Naive thymus-derived CD4-positive, alpha-beta T cell (primary cell): ENCODE measurements at regions not wholly inside any gene's neighbourhood (a gene's known extent, or its start where the extent isn't known, plus 50 kb on each side); places are given as distances from the start of the nearest gene placed in this dataset.

ENCODE experiments used
- ATAC-seq: fragments of 150-1000 bp; cut with Tn5 transposase; 2 replicates; pipeline ENCODE4 v1.10.0; 2021; ENCODE audit warnings: mild to moderate bottlenecking, moderate library complexity
- CTCF ChIA-PET: fragments of 350-600 bp; sonication (Branson Sonifier 250); formaldehyde crosslinking; loops from one replicate; lab custom pipeline; 2021; ENCODE audit warnings: antibody characterized with exemption; lab: Charles Lee
- POLR2A ChIA-PET: fragments of 350-600 bp; sonication (Branson Sonifier 250); formaldehyde crosslinking; loops from one replicate; lab custom pipeline; 2021; ENCODE audit warnings: antibody characterized with exemption, inconsistent platforms; lab: Charles Lee
- DNase-seq, 9 donors: peaks; one replicate each; pipeline versions ENCODE4 v3.0.0 to v3.0.0-alpha.2; 2020 to 2022; ENCODE audit warnings: mixed read lengths in 1 of 9
- H3K27ac ChIP-seq: one replicate; pipeline ENCODE4 v1.7.0; 2013; ENCODE audit warnings: mild to moderate bottlenecking, low read depth, low read length, moderate library complexity
- H3K27me3 ChIP-seq, 2 donors: one replicate each; pipeline ENCODE4 v1.7.0; 2013; ENCODE audit warnings: low read length in 2 of 2, mild to moderate bottlenecking in 2 of 2, moderate library complexity in 2 of 2; ENCODE audit not compliant: control insufficient read depth in 2 of 2, insufficient read depth in 2 of 2
- H3K36me3 ChIP-seq, 3 experiments: 1 replicate in 2 of 3; 2 replicates in 1 of 3; pipeline ENCODE4 v1.7.0; 2013; ENCODE audit warnings: low read length in 3 of 3, mild to moderate bottlenecking in 3 of 3, moderate library complexity in 1 of 3; ENCODE audit not compliant: insufficient read depth in 3 of 3, control insufficient read depth in 2 of 3
- H3K4me1 ChIP-seq, 2 donors: one replicate each; pipeline ENCODE4 v1.7.0; 2013; ENCODE audit warnings: low read length in 2 of 2, mild to moderate bottlenecking in 2 of 2, moderate library complexity in 1 of 2; ENCODE audit not compliant: control insufficient read depth in 2 of 2, insufficient read depth in 2 of 2
- H3K4me3 ChIP-seq: 2 replicates; pipeline ENCODE4 v1.7.0; 2013; ENCODE audit warnings: mild to moderate bottlenecking, low read length
- H3K9me3 ChIP-seq, 3 experiments: 1 replicate in 2 of 3; 2 replicates in 1 of 3; pipeline ENCODE4 v1.7.0; 2013; ENCODE audit warnings: low read length in 3 of 3; ENCODE audit not compliant: control insufficient read depth in 2 of 3
- H3K27ac Mint-ChIP-seq, 9 donors: one replicate each; pipeline ENCODE4 v1.8.0; 2020 to 2022; ENCODE audit warnings: mixed read lengths in 9 of 9, mild to moderate bottlenecking in 8 of 9, moderate library complexity in 5 of 9, inconsistent platforms in 2 of 9
- H3K27me3 Mint-ChIP-seq, 5 donors: one replicate each; pipeline ENCODE4 v1.8.0; 2021 to 2022; ENCODE audit warnings: mixed read lengths in 5 of 5, mild to moderate bottlenecking in 1 of 5
- H3K36me3 Mint-ChIP-seq, 5 donors: one replicate each; pipeline ENCODE4 v1.8.0; 2020 to 2022; ENCODE audit warnings: mixed read lengths in 5 of 5, mild to moderate bottlenecking in 3 of 5, inconsistent platforms in 1 of 5
- H3K4me1 Mint-ChIP-seq, 7 donors: one replicate each; pipeline ENCODE4 v1.8.0; 2020 to 2022; ENCODE audit warnings: mixed read lengths in 7 of 7, mild to moderate bottlenecking in 3 of 7, inconsistent platforms in 1 of 7
- H3K4me3 Mint-ChIP-seq, 10 donors: one replicate each; pipeline ENCODE4 v1.8.0; 2020 to 2022; ENCODE audit warnings: mild to moderate bottlenecking in 10 of 10, mixed read lengths in 10 of 10, moderate library complexity in 6 of 10, inconsistent platforms in 2 of 10
- H3K9me3 Mint-ChIP-seq, 11 donors: one replicate each; pipeline ENCODE4 v1.8.0; 2020 to 2022; ENCODE audit warnings: mixed read lengths in 11 of 11, mild to moderate bottlenecking in 4 of 11, inconsistent platforms in 1 of 11, moderate library complexity in 1 of 11
- intact Hi-C, 2 donors: fragments of 100-400 bp; cut with micrococcal nuclease; formaldehyde crosslinking; loops; one replicate each; pipeline ENCODE4 v1.15.1; 2023

DNA sequence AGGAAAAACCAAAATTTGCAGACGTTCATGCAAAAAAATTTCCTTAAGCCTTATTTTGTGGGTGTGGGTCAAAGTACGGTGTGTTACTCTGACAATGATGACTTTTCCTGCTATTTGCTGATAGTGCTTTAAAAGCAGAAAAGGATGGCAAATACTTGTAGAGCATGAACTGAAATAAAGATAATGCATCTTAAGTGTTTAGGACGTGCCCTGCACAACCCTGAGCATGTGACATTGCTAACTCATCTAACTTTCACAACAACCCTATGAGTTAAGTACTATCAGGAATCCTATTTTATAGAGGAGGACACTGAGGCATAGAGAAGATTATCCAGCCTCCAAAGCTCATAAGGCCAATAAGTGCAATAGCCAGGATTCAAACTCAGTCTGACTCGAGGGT lies 143.3 kb downstream of the RNF152 start:
- Mint-ChIP-seq H3K9me3 (peaks cover 0 to 2% (median 0%) of the 10 kb centered on the region in 11 donors), H3K4me1 (peaks cover 0 to 1% (median 0%) of the 10 kb centered on the region in 7 donors), H3K36me3 (no peaks in the 10 kb centered on the region), H3K4me3 (no peak overlapping the region), H3K27me3 (peaks cover 2 to 14% (median 9%) of the 10 kb centered on the region in 5 donors), H3K27ac (no peak overlapping the region)
- ChIA-PET POLR2A (no interaction called here), CTCF (no interaction called here)
- Histone ChIP-seq H3K27me3 (no peaks in the 10 kb centered on the region), H3K4me3 (no peak overlapping the region), H3K4me1 (no peaks in the 10 kb centered on the region), H3K36me3 (no peaks in the 10 kb centered on the region), H3K9me3 (no peaks in the 10 kb centered on the region), H3K27ac (no peak overlapping the region)
- DNase-seq, result no peak
- intact Hi-C loops, result no loop called here
- no peak for ATAC-seq

DNA sequence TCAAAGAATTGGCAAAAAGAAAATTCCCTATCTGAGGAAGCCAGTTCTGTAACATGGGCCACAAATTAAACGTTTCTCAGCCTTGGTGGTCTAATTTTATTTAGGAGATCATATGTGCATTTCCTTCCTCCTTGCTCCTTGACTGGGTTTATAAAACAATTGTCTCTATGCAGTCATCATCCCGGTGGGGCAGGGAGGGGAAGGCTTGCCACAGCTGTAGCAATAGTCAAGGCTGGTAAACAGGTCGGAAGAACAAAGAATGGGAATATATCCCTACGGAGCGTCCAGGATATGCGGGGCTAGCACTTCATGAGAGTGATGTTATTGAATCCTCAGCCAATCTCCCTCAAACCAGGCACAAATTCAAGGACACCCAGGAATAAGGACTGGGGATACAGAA lies 143.8 kb downstream of the RNF152 start:
- H3K4me1 ChIP-seq, result no peaks in the 10 kb centered on the region
- Mint-ChIP-seq H3K4me1 (peaks cover 0 to 1% (median 0%) of the 10 kb centered on the region in 7 donors), H3K27ac (no peak overlapping the region), H3K4me3 (no peak overlapping the region), H3K9me3 (peaks cover 0 to 2% (median 0%) of the 10 kb centered on the region in 11 donors), H3K27me3 (peaks cover 2 to 14% (median 9%) of the 10 kb centered on the region in 5 donors), H3K36me3 (no peaks in the 10 kb centered on the region)
- H3K27ac ChIP-seq, result no peak overlapping the region
- POLR2A ChIA-PET, result no interaction called here
- DNase-seq (no peak), ATAC-seq (no peak)
- H3K36me3 ChIP-seq, result no peaks in the 10 kb centered on the region
- no peaks in the 10 kb centered on the region for H3K9me3 ChIP-seq
- CTCF ChIA-PET, result no interaction called here
- H3K27me3 ChIP-seq, result no peaks in the 10 kb centered on the region
- H3K4me3 ChIP-seq, result no peak overlapping the region
- intact Hi-C loops, result no loop called here

DNA sequence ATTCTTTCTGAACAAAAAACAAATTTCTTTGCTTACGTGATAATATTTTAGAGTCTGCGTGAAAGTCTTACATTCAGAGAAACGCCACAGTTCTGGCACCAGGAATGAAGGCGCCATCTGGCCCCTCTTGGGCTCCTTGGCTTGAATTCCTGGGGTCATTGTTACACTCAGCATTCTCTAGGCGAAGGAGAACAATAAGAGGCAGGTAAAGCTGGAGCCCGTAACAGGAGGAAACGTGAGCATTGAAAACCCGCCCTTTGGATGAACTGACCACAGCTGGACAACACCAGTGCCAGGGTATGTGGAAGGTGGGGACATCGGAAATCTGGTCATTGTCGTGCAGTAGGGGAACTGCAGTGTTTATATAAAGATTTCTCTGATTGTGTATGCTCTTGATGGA lies 144.8 kb downstream of the RNF152 start:
- Histone ChIP-seq H3K4me1 (no peaks in the 10 kb centered on the region), H3K27ac (no peak overlapping the region), H3K27me3 (no peaks in the 10 kb centered on the region), H3K36me3 (no peaks in the 10 kb centered on the region), H3K4me3 (no peak overlapping the region), H3K9me3 (no peaks in the 10 kb centered on the region)
- intact Hi-C loops, result no loop called here
- ChIA-PET POLR2A (no interaction called here), CTCF (interaction anchor here (0.7 kb wide), 1 partner anchor 136 kb away, joined by 4 read pairs; no protein-coding TSS in a partner anchor)
- peaks cover 2 to 14% (median 9%) of the 10 kb centered on the region in 5 donors for H3K27me3 Mint-ChIP-seq
- peaks cover 0 to 2% (median 0%) of the 10 kb centered on the region in 11 donors for H3K9me3 Mint-ChIP-seq
- H3K27ac Mint-ChIP-seq, result no peak overlapping the region
- no peaks in the 10 kb centered on the region for H3K36me3 Mint-ChIP-seq
- ATAC-seq, result no peak
- peaks cover 0 to 1% (median 0%) of the 10 kb centered on the region in 7 donors for H3K4me1 Mint-ChIP-seq
- DNase-seq, result no peak
- no peak overlapping the region for H3K4me3 Mint-ChIP-seq

- Histone ChIP-seq H3K4me1 (no peaks in the 10 kb centered on the region), H3K27me3 (no peaks in the 10 kb centered on the region), H3K36me3 (no peaks in the 10 kb centered on the region), H3K9me3 (no peaks in the 10 kb centered on the region), H3K4me3 (no peak overlapping the region), H3K27ac (no peak overlapping the region)
- Mint-ChIP-seq H3K27ac (no peak overlapping the region), H3K27me3 (peaks cover 0 to 12% (median 2%) of the 10 kb centered on the region in 5 donors), H3K36me3 (no peaks in the 10 kb centered on the region), H3K4me3 (no peak overlapping the region), H3K9me3 (peaks cover 0 to 2% (median 0%) of the 10 kb centered on the region in 11 donors), H3K4me1 (peaks cover 0 to 1% (median 0%) of the 10 kb centered on the region in 7 donors)
- intact Hi-C loops, result no loop called here
- ATAC-seq, result no peak
- no peak for DNase-seq
- CTCF ChIA-PET, result no interaction called here
- POLR2A ChIA-PET, result no interaction called here
Measured at GRCh38 chr18:61743775-61744531, 148.9 kb downstream of the RNF152 start.

- Histone ChIP-seq H3K27me3 (no peaks in the 10 kb centered on the region), H3K4me3 (no peak overlapping the region), H3K27ac (no peak overlapping the region), H3K9me3 (no peaks in the 10 kb centered on the region), H3K36me3 (no peaks in the 10 kb centered on the region), H3K4me1 (no peaks in the 10 kb centered on the region)
- intact Hi-C loops, result no loop called here
- POLR2A ChIA-PET, result no interaction called here
- no peak overlapping the region for H3K27ac Mint-ChIP-seq
- H3K9me3 Mint-ChIP-seq, result peaks cover 0 to 2% (median 0%) of the 10 kb centered on the region in 11 donors
- H3K4me1 Mint-ChIP-seq, result peaks cover 0 to 2% (median 0%) of the 10 kb centered on the region in 7 donors
- no peak overlapping the region for H3K4me3 Mint-ChIP-seq
- DNase-seq (no peak), ATAC-seq (no peak)
- CTCF ChIA-PET, result no interaction called here
- peaks cover 0 to 10% (median 0%) of the 10 kb centered on the region in 5 donors for H3K27me3 Mint-ChIP-seq
- H3K36me3 Mint-ChIP-seq, result no peaks in the 10 kb centered on the region
Measured at GRCh38 chr18:61742565-61743429, 150.0 kb downstream of the RNF152 start.

DNA sequence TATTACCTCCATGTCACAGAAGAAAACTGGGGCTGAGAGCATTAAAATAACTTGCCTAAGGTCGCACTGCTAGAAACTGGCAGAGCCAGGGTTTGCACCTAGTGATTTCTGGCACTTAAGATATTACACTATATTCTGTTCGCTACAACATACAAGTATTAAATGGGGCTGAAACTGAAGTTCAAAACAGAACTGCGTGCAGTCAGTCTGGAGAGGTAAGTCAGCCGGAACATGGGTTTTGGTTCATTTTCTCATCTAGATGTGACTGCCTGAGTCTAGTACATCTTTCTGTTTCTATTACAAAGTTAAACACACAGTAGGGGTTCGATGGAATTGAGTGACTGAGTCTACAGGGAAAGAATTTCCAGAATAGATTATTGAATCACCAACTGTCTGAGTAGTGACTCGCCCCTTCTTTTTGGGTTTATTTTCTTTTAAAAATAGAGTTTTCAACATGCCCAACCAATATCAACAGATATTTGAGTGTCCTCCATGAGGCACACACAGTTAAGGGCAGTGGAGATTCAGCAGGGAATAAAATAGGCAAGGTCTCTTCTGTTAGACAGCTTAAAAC lies 150.8 kb downstream of the RNF152 start:
- H3K9me3 Mint-ChIP-seq, result peaks cover 0 to 2% (median 0%) of the 10 kb centered on the region in 11 donors
- Histone ChIP-seq H3K36me3 (no peaks in the 10 kb centered on the region), H3K4me3 (no peak overlapping the region), H3K4me1 (no peaks in the 10 kb centered on the region), H3K27ac (no peak overlapping the region), H3K27me3 (no peaks in the 10 kb centered on the region), H3K9me3 (no peaks in the 10 kb centered on the region)
- DNase-seq, result no peak
- intact Hi-C loops, result no loop called here
- no peak overlapping the region for H3K27ac Mint-ChIP-seq
- ChIA-PET POLR2A (no interaction called here), CTCF (no interaction called here)
- peaks cover 0 to 2% (median 0%) of the 10 kb centered on the region in 7 donors for H3K4me1 Mint-ChIP-seq
- no peak overlapping the region for H3K4me3 Mint-ChIP-seq
- H3K36me3 Mint-ChIP-seq, result no peaks in the 10 kb centered on the region
- peaks cover 0 to 10% (median 0%) of the 10 kb centered on the region in 5 donors for H3K27me3 Mint-ChIP-seq
- no peak for ATAC-seq
